PFSK-1 (cell line): ENCODE measurements at regions not wholly inside any gene's neighbourhood (a gene's known extent, or its start where the extent isn't known, plus 50 kb on each side); places are given as distances from the start of the nearest gene placed in this dataset.
A peak's percentile ranks its signal among the peaks of the same experiment; 100 is the strongest.

Experiments used
- FOXP2 ChIP-seq: optimal IDR thresholded peaks from 2 replicates; pipeline ENCODE3; 2011; ENCODE audit warnings: borderline replicate concordance, control low read depth, inconsistent platforms; ENCODE audit not compliant: insufficient read depth; ENCODE audit errors: extremely low read length, extremely low read depth
- POLR2AphosphoS5 ChIP-seq: IDR thresholded peaks from 2 replicates; pipeline ENCODE4 v1.6.1; 2012; ENCODE audit warnings: low read depth, mild to moderate bottlenecking, control low read depth, low read length, moderate library complexity
- REST ChIP-seq, 2 experiments: IDR thresholded peaks; 2 replicates each; pipeline versions ENCODE4 v1.6.1 to v1.8.0; 2011 to 2012; ENCODE audit warnings: low read depth in 2 of 2, low read length in 2 of 2, control low read depth in 1 of 2, inconsistent platforms in 1 of 2, mild to moderate bottlenecking in 1 of 2, moderate library complexity in 1 of 2; ENCODE audit not compliant: insufficient read depth in 1 of 2
- SIN3A ChIP-seq: IDR thresholded peaks from 2 replicates; pipeline ENCODE4 v1.6.1; 2012; ENCODE audit warnings: mild to moderate bottlenecking, low read length, moderate library complexity, borderline replicate concordance; ENCODE audit not compliant: insufficient read depth
- TAF1 ChIP-seq: IDR thresholded peaks from 2 replicates; pipeline ENCODE4 v1.6.1; 2012; ENCODE audit warnings: low read length, control low read depth, borderline replicate concordance; ENCODE audit not compliant: insufficient read depth

- TF ChIP-seq POLR2AphosphoS5 (no peak), TAF1 (no peak), REST (IDR thresholded peaks at IDR 0.05; ENCODE audit: insufficient read depth in 1 of 2, low read depth in 2 of 2, low read length in 2 of 2) (no peak), SIN3A (0 out of 2 replicates have a peak, but pooled peaks have one; percentile 17), FOXP2 (no peak)
These were observed 78.2 kb downstream of the MYL12B start for GRCh38 chr18:3340015-3340681.
